ENCODE measurements at regions not wholly inside any gene's neighbourhood (a gene's known extent, or its start where the extent isn't known, plus 50 kb on each side); places are given as distances from the start of the nearest gene placed in this dataset.

GRCh38 chr1:69410893-69411292 lies 156.8 kb upstream of the LRRC7 start:
- no peak overlapping the region for H3K4me2 ChIP-seq (ENCODE audit: low read depth, low read length)
- no peaks in the 10 kb centered on the region for H4K20me1 ChIP-seq (ENCODE audit: insufficient read depth, low read length)
- H3K9me3 ChIP-seq (replicated peaks; ENCODE audit: insufficient read depth, low read length): no peaks in the 10 kb centered on the region
- no peaks in the 10 kb centered on the region for H3K27me3 ChIP-seq (replicated peaks; ENCODE audit: insufficient read depth, low read length)
- no peaks in the 10 kb centered on the region for H3K9me2 ChIP-seq (replicated peaks; ENCODE audit: insufficient read depth, low read length)
- H3K27ac ChIP-seq (ENCODE audit: low read length): no peak overlapping the region
- no peaks in the 10 kb centered on the region for H3K36me3 ChIP-seq (replicated peaks; ENCODE audit: insufficient read depth, low read length)
- TF ChIP-seq EZH2 (optimal IDR thresholded peaks at IDR 0.05; ENCODE audit: low read depth, low read length) (no peak), EZH2phosphoT487 (IDR thresholded peaks at IDR 0.05; ENCODE audit: low read length) (no peak)
- TF ChIP-seq, protein P1, sequence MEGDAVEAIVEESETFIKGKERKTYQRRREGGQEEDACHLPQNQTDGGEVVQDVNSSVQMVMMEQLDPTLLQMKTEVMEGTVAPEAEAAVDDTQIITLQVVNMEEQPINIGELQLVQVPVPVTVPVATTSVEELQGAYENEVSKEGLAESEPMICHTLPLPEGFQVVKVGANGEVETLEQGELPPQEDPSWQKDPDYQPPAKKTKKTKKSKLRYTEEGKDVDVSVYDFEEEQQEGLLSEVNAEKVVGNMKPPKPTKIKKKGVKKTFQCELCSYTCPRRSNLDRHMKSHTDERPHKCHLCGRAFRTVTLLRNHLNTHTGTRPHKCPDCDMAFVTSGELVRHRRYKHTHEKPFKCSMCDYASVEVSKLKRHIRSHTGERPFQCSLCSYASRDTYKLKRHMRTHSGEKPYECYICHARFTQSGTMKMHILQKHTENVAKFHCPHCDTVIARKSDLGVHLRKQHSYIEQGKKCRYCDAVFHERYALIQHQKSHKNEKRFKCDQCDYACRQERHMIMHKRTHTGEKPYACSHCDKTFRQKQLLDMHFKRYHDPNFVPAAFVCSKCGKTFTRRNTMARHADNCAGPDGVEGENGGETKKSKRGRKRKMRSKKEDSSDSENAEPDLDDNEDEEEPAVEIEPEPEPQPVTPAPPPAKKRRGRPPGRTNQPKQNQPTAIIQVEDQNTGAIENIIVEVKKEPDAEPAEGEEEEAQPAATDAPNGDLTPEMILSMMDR (IDR thresholded peaks at IDR 0.05; ENCODE audit: low read length): no peak
- H3K4me1 ChIP-seq (ENCODE audit: low read length): no peaks in the 10 kb centered on the region
- no peaks in the 10 kb centered on the region for H3F3A ChIP-seq (ENCODE audit: insufficient read depth, low read length)
- H3K9ac ChIP-seq (ENCODE audit: low read length): no peak overlapping the region
- no peak overlapping the region for H3K4me3 ChIP-seq (ENCODE audit: low read length)
- no peak overlapping the region for H2AFZ ChIP-seq (ENCODE audit: low read length)
- no peak for DNase-seq
- no peaks in the 10 kb centered on the region for H3K79me2 ChIP-seq (ENCODE audit: low read length)

GRCh38 chr1:69411617-69412016 lies 156.1 kb upstream of the LRRC7 start:
- no peaks in the 10 kb centered on the region for H3K9me2 ChIP-seq (replicated peaks; ENCODE audit: insufficient read depth, low read length)
- no peak for TF ChIP-seq EZH2phosphoT487 (IDR thresholded peaks at IDR 0.05; ENCODE audit: low read length)
- TF ChIP-seq EZH2 (optimal IDR thresholded peaks at IDR 0.05; ENCODE audit: low read depth, low read length): no peak
- H3F3A ChIP-seq (ENCODE audit: insufficient read depth, low read length): no peaks in the 10 kb centered on the region
- no peak overlapping the region for H3K4me2 ChIP-seq (ENCODE audit: low read depth, low read length)
- no peaks in the 10 kb centered on the region for H4K20me1 ChIP-seq (ENCODE audit: insufficient read depth, low read length)
- H3K27ac ChIP-seq (ENCODE audit: low read length): no peak overlapping the region
- H3K9ac ChIP-seq (ENCODE audit: low read length): no peak overlapping the region
- no peaks in the 10 kb centered on the region for H3K4me1 ChIP-seq (ENCODE audit: low read length)
- no peak overlapping the region for H2AFZ ChIP-seq (ENCODE audit: low read length)
- no peak for DNase-seq
- no peak overlapping the region for H3K4me3 ChIP-seq (ENCODE audit: low read length)
- no peaks in the 10 kb centered on the region for H3K27me3 ChIP-seq (replicated peaks; ENCODE audit: insufficient read depth, low read length)
- H3K36me3 ChIP-seq (replicated peaks; ENCODE audit: insufficient read depth, low read length): no peaks in the 10 kb centered on the region
- H3K9me3 ChIP-seq (replicated peaks; ENCODE audit: insufficient read depth, low read length): no peaks in the 10 kb centered on the region
- H3K79me2 ChIP-seq (ENCODE audit: low read length): no peaks in the 10 kb centered on the region

GRCh38 chr1:69413129-69413528 lies 154.6 kb upstream of the LRRC7 start:
- no peak overlapping the region for H3K27ac ChIP-seq (ENCODE audit: low read length)
- no peak overlapping the region for H2AFZ ChIP-seq (ENCODE audit: low read length)
- H3K27me3 ChIP-seq (replicated peaks; ENCODE audit: insufficient read depth, low read length): no peaks in the 10 kb centered on the region
- no peaks in the 10 kb centered on the region for H3F3A ChIP-seq (ENCODE audit: insufficient read depth, low read length)
- no peak overlapping the region for H3K4me2 ChIP-seq (ENCODE audit: low read depth, low read length)
- no peaks in the 10 kb centered on the region for H3K9me2 ChIP-seq (replicated peaks; ENCODE audit: insufficient read depth, low read length)
- no peaks in the 10 kb centered on the region for H3K9me3 ChIP-seq (replicated peaks; ENCODE audit: insufficient read depth, low read length)
- H3K4me1 ChIP-seq (ENCODE audit: low read length): no peaks in the 10 kb centered on the region
- no peaks in the 10 kb centered on the region for H3K36me3 ChIP-seq (replicated peaks; ENCODE audit: insufficient read depth, low read length)
- no peak overlapping the region for H3K4me3 ChIP-seq (ENCODE audit: low read length)
- DNase-seq: no peak
- H3K79me2 ChIP-seq (ENCODE audit: low read length): no peaks in the 10 kb centered on the region
- TF ChIP-seq, protein P1 (IDR thresholded peaks at IDR 0.05; ENCODE audit: low read length): no peak
- TF ChIP-seq EZH2phosphoT487 (IDR thresholded peaks at IDR 0.05; ENCODE audit: low read length): no peak
- TF ChIP-seq EZH2 (optimal IDR thresholded peaks at IDR 0.05; ENCODE audit: low read depth, low read length): no peak
- no peak overlapping the region for H3K9ac ChIP-seq (ENCODE audit: low read length)
- H4K20me1 ChIP-seq (ENCODE audit: insufficient read depth, low read length): no peaks in the 10 kb centered on the region

DNA sequence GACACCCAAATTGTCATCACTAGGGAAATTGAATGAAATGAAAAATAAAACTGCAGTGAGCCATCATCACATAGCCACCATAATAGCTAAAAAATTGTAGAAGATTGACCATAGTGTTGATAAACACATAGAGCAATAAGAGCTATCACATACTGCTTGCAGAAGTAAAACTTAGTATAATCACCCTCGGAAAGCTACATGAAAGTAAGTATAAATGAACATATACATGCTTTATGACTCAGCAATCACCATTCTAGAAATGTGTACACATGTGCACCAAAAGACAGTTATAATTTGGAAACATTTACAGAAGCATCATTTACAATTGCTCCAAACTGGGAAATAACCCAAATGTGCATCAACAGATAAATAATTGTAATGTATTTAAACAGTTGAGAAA lies 153.1 kb upstream of the LRRC7 start:
- Histone ChIP-seq H3K4me1 (ENCODE audit: low read length) (no peaks in the 10 kb centered on the region), H3K79me2 (ENCODE audit: low read length) (no peaks in the 10 kb centered on the region), H3K9me3 (replicated peaks; ENCODE audit: insufficient read depth, low read length) (no peaks in the 10 kb centered on the region), H3K27ac (ENCODE audit: low read length) (no peak overlapping the region), H3K27me3 (replicated peaks; ENCODE audit: insufficient read depth, low read length) (no peaks in the 10 kb centered on the region), H2AFZ (ENCODE audit: low read length) (no peak overlapping the region), H3K9me2 (replicated peaks; ENCODE audit: insufficient read depth, low read length) (no peaks in the 10 kb centered on the region), H3K36me3 (replicated peaks; ENCODE audit: insufficient read depth, low read length) (no peaks in the 10 kb centered on the region), H3K9ac (ENCODE audit: low read length) (no peak overlapping the region), H4K20me1 (ENCODE audit: insufficient read depth, low read length) (no peaks in the 10 kb centered on the region), H3K4me2 (ENCODE audit: low read depth, low read length) (no peak overlapping the region), H3K4me3 (ENCODE audit: low read length) (no peak overlapping the region), H3F3A (ENCODE audit: insufficient read depth, low read length) (no peaks in the 10 kb centered on the region)
- TF ChIP-seq EZH2 (optimal IDR thresholded peaks at IDR 0.05; ENCODE audit: low read depth, low read length): no peak
- TF ChIP-seq, protein P1 (IDR thresholded peaks at IDR 0.05; ENCODE audit: low read length): no peak
- DNase-seq: no peak

Data from MM.1S (cell line).